ENCODE measurements at regions not wholly inside any gene's neighbourhood (a gene's known extent, or its start where the extent isn't known, plus 50 kb on each side); places are given as distances from the start of the nearest gene placed in this dataset.

- TF ChIP-seq CTCF (IDR thresholded peaks at IDR 0.05) (no peak), ZFX (IDR thresholded peaks at IDR 0.05; ENCODE audit: borderline replicate concordance) (no peak)
Observed at GRCh38 chr2:82316586-82316985, 2012.0 kb upstream of the LRRTM1 start.

Measured in 22Rv1 (cell line).